H1 (cell line): ENCODE measurements at regions not wholly inside any gene's neighbourhood (a gene's known extent, or its start where the extent isn't known, plus 50 kb on each side); places are given as distances from the start of the nearest gene placed in this dataset.

ENCODE experiments used
- CTCF ChIA-PET: fragments of 300-600 bp; sonication (Branson Sonifier 250); formaldehyde crosslinking; loops from one replicate; lab custom pipeline; 2021; ENCODE audit not compliant: partially characterized antibody; lab: Charles Lee
- POLR2A ChIA-PET: fragments of 300-600 bp; sonication (Branson Sonifier 250); formaldehyde crosslinking; loops from one replicate; lab custom pipeline; 2021; ENCODE audit warnings: inconsistent platforms; ENCODE audit not compliant: partially characterized antibody; lab: Charles Lee
- DNase-seq, 2 experiments: peaks; one replicate each; pipeline versions ENCODE4 v3.0.0 to v3.0.0-alpha.2; 2010 to 2022; ENCODE audit warnings: low spot score in 2 of 2, low read depth in 1 of 2, mixed read lengths in 1 of 2
- FAIRE-seq: peaks from 2 replicates; lab custom pipeline; 2011; peaks lifted over from hg19 to GRCh38; lab: Jason Lieb, UNC
- H2AFZ ChIP-seq: 2 replicates; pipeline ENCODE4 v1.8.1; 2012; ENCODE audit warnings: low read length, inconsistent platforms
- H2AK5ac ChIP-seq: 2 replicates; pipeline ENCODE4 v1.6.1; 2013; ENCODE audit warnings: low read depth, low read length
- H2BK120ac ChIP-seq: replicated peaks from 2 replicates; pipeline ENCODE3; 2013; ENCODE audit warnings: low read depth, low read length, inconsistent platforms
- H2BK12ac ChIP-seq: 2 replicates; pipeline ENCODE4 v1.6.1; 2013; ENCODE audit warnings: low read depth, low read length
- H2BK15ac ChIP-seq: 2 replicates; pipeline ENCODE4 v1.6.1; 2013; ENCODE audit warnings: low read length
- H2BK20ac ChIP-seq: 2 replicates; pipeline ENCODE4 v1.6.1; 2013; ENCODE audit warnings: low read length
- H2BK5ac ChIP-seq: 2 replicates; pipeline ENCODE4 v1.6.1; 2013; ENCODE audit warnings: low read depth, low read length
- H3K14ac ChIP-seq: 2 replicates; pipeline ENCODE4 v1.6.1; 2013; ENCODE audit warnings: inconsistent platforms; ENCODE audit not compliant: insufficient read length
- H3K18ac ChIP-seq: 2 replicates; pipeline ENCODE4 v1.6.1; 2013; ENCODE audit warnings: low read length; ENCODE audit errors: extremely low read depth
- H3K23ac ChIP-seq: 2 replicates; pipeline ENCODE4 v1.6.1; 2013; ENCODE audit warnings: inconsistent platforms; ENCODE audit not compliant: insufficient read length
- H3K23me2 ChIP-seq: 2 replicates; pipeline ENCODE4 v1.6.1; 2013; ENCODE audit warnings: low read depth, low read length
- H3K27ac ChIP-seq: 2 replicates; pipeline ENCODE4 v1.6.1; 2011; ENCODE audit warnings: low read depth, low read length, inconsistent platforms
- H3K27me3 ChIP-seq, 4 experiments: replicated peaks in 1 of 4; 1 replicate in 1 of 4; 2 replicates in 3 of 4; pipeline versions ENCODE4 v1.6.1 to v1.8.1; 2011 to 2013; ENCODE audit warnings: low read length in 3 of 4, mild to moderate bottlenecking in 3 of 4, inconsistent platforms in 2 of 4, mixed read lengths in 2 of 4, moderate library complexity in 1 of 4; ENCODE audit not compliant: control insufficient read depth in 3 of 4, insufficient read depth in 3 of 4; ENCODE audit errors: extremely low read depth in 1 of 4
- H3K36me3 ChIP-seq, 4 experiments: 2 replicates each; pipeline versions ENCODE4 v1.6.1 to v1.8.1; 2011 to 2013; ENCODE audit warnings: mild to moderate bottlenecking in 4 of 4, low read length in 3 of 4, moderate library complexity in 2 of 4, control low read depth in 1 of 4, inconsistent platforms in 1 of 4; ENCODE audit not compliant: insufficient read depth in 4 of 4, control insufficient read depth in 2 of 4
- H3K4ac ChIP-seq: replicated peaks from 2 replicates; pipeline ENCODE3; 2013; ENCODE audit warnings: low read length, low read depth, mixed read lengths, inconsistent platforms; ENCODE audit not compliant: insufficient read length
- H3K4me1 ChIP-seq, 4 experiments: replicated peaks in 1 of 4; 1 replicate in 1 of 4; 2 replicates in 3 of 4; pipeline versions ENCODE4 v1.6.1 to v1.8.1; 2011 to 2013; ENCODE audit warnings: low read length in 3 of 4, inconsistent platforms in 2 of 4, mixed read lengths in 1 of 4; ENCODE audit not compliant: insufficient read depth in 4 of 4, control insufficient read depth in 3 of 4
- H3K4me2 ChIP-seq, 2 experiments: 2 replicates each; pipeline versions ENCODE4 v1.6.1 to v1.8.1; 2011 to 2013; ENCODE audit warnings: low read depth in 2 of 2, low read length in 2 of 2, control low read depth in 1 of 2, inconsistent platforms in 1 of 2, mild to moderate bottlenecking in 1 of 2; ENCODE audit not compliant: insufficient read depth in 1 of 2
- H3K4me3 ChIP-seq, 4 experiments: fragments of 200-600, 300-600 bp in 1 of 4; sonication (generic), shearing (Covaris generic), sonication (Bioruptor Twin) in 1 of 4; 2 replicates each; pipeline versions ENCODE4 v1.5.1 to v1.8.1; 2011 to 2016; ENCODE audit warnings: low read length in 4 of 4, low read depth in 3 of 4, control low read depth in 2 of 4, inconsistent platforms in 2 of 4, mild to moderate bottlenecking in 2 of 4, mixed read lengths in 1 of 4, moderate library complexity in 1 of 4; ENCODE audit not compliant: insufficient read depth in 2 of 4; ENCODE audit errors: extremely low read depth in 1 of 4
- H3K56ac ChIP-seq: replicated peaks from 2 replicates; pipeline ENCODE3; 2013; ENCODE audit warnings: low read depth, mild to moderate bottlenecking, mixed read lengths, low read length, inconsistent platforms; ENCODE audit not compliant: insufficient read length
- H3K79me1 ChIP-seq: 2 replicates; pipeline ENCODE4 v1.6.1; 2013; ENCODE audit warnings: low read depth, low read length, control low read depth
- H3K79me2 ChIP-seq, 2 experiments: 2 replicates each; pipeline versions ENCODE4 v1.6.1 to v1.8.1; 2012 to 2013; ENCODE audit warnings: low read length in 2 of 2, mild to moderate bottlenecking in 2 of 2, inconsistent platforms in 1 of 2; ENCODE audit not compliant: insufficient read depth in 2 of 2, control insufficient read depth in 1 of 2
- H3K9ac ChIP-seq, 4 experiments: replicated peaks in 1 of 4; 1 replicate in 1 of 4; 2 replicates in 3 of 4; pipeline versions ENCODE4 v1.6.1 to v1.8.1; 2011 to 2013; ENCODE audit warnings: low read depth in 3 of 4, low read length in 3 of 4, control low read depth in 2 of 4, mild to moderate bottlenecking in 2 of 4, moderate library complexity in 2 of 4, inconsistent platforms in 1 of 4; ENCODE audit errors: extremely low read depth in 1 of 4
- H3K9me3 ChIP-seq, 2 experiments: 2 replicates each; pipeline versions ENCODE4 v1.6.1 to v1.8.1; 2012 to 2013; ENCODE audit warnings: mild to moderate bottlenecking in 2 of 2, moderate library complexity in 2 of 2, control low read depth in 1 of 2, inconsistent platforms in 1 of 2, low read depth in 1 of 2, low read length in 1 of 2, mixed read lengths in 1 of 2; ENCODE audit not compliant: insufficient read depth in 2 of 2
- H4K20me1 ChIP-seq, 2 experiments: replicated peaks in 1 of 2; 2 replicates each; pipeline versions ENCODE3 to v1.8.1; 2011 to 2013; ENCODE audit warnings: inconsistent platforms in 2 of 2, low read length in 2 of 2, mild to moderate bottlenecking in 1 of 2; ENCODE audit not compliant: insufficient read depth in 2 of 2, control insufficient read depth in 1 of 2
- H4K5ac ChIP-seq: 2 replicates; pipeline ENCODE4 v1.6.1; 2013; ENCODE audit warnings: low read length, low read depth, mixed read lengths, inconsistent platforms; ENCODE audit not compliant: insufficient read length
- H4K8ac ChIP-seq: 2 replicates; pipeline ENCODE4 v1.8.0; 2013; ENCODE audit warnings: mild to moderate bottlenecking, moderate library complexity, low read length, inconsistent platforms; ENCODE audit not compliant: insufficient read depth; ENCODE audit errors: extremely low read depth
- H4K91ac ChIP-seq: replicated peaks from 2 replicates; pipeline ENCODE3; 2013; ENCODE audit warnings: low read length, mixed read lengths, inconsistent platforms; ENCODE audit not compliant: insufficient read length
- CBX5 ChIP-seq: fragments of 300-800, 300-1000 bp; sonication (generic); IDR thresholded peaks from 2 replicates; pipeline ENCODE4 v1.7.1; 2016; ENCODE audit warnings: antibody characterized with exemption, low read length, low read depth
- CREB1 ChIP-seq: IDR thresholded peaks from 2 replicates; pipeline ENCODE4 v1.6.1; 2012; ENCODE audit warnings: inconsistent platforms
- FOSL1 ChIP-seq: IDR thresholded peaks from 2 replicates; pipeline ENCODE4 v1.6.1; 2011; ENCODE audit warnings: mild to moderate bottlenecking, low read depth, low read length, moderate library complexity; ENCODE audit not compliant: insufficient read depth
- GTF2F1 ChIP-seq: IDR thresholded peaks from 2 replicates; pipeline ENCODE4 v1.6.1; 2012; ENCODE audit warnings: low read depth, low read length, improper control_type of control experiment, borderline replicate concordance
- MAFK ChIP-seq: IDR thresholded peaks from 2 replicates; pipeline ENCODE4 v1.6.1; 2012; ENCODE audit warnings: low read depth, mild to moderate bottlenecking, improper control_type of control experiment, low read length
- NRF1 ChIP-seq: IDR thresholded peaks from 2 replicates; pipeline ENCODE4 v1.6.1; 2011; ENCODE audit warnings: mild to moderate bottlenecking, low read depth, low read length, improper control_type of control experiment
- POU5F1 ChIP-seq: IDR thresholded peaks from 2 replicates; pipeline ENCODE4 v1.6.1; 2011; ENCODE audit warnings: low read depth, mild to moderate bottlenecking, low read length, moderate library complexity
- SP4 ChIP-seq: IDR thresholded peaks from 2 replicates; pipeline ENCODE4 v1.6.1; 2012; ENCODE audit warnings: low read length, inconsistent platforms
- WGBS, 2 experiments: shearing (Covaris generic) in 1 of 2; methylation state at CpG; one replicate each; pipeline versions ENCODE4 v1.1.6 to v1.1.7; 2013 to 2015; ENCODE audit warnings: low lambda C conversion rate in 2 of 2, mixed read lengths in 2 of 2, inconsistent platforms in 1 of 2, low coverage in 1 of 2, missing lambda C conversion rate in 1 of 2; ENCODE audit not compliant: insufficient replicate concordance in 2 of 2, insufficient coverage in 1 of 2, insufficient read length in 1 of 2; ENCODE audit errors: extremely low coverage in 1 of 2, missing lambda C conversion rate in 1 of 2; 5-methylcytosine and 5-hydroxymethylcytosine counted together
- TF ChIP-seq, protein P1 (sequence below): IDR thresholded peaks from 2 replicates; pipeline ENCODE4 v1.6.1; 2012; ENCODE audit warnings: low read length, inconsistent platforms
- TF ChIP-seq, protein P2 (sequence below), 3 experiments: IDR thresholded peaks; 1 replicate in 2 of 3; 2 replicates in 1 of 3; pipeline versions ENCODE4 v1.5.1 to v1.6.1; 2011; ENCODE audit warnings: low read length in 3 of 3, mild to moderate bottlenecking in 3 of 3, inconsistent platforms in 2 of 3, low read depth in 1 of 3, moderate library complexity in 1 of 3; ENCODE audit not compliant: insufficient read depth in 1 of 3; ENCODE audit errors: control extremely low read depth in 1 of 3

DNA sequence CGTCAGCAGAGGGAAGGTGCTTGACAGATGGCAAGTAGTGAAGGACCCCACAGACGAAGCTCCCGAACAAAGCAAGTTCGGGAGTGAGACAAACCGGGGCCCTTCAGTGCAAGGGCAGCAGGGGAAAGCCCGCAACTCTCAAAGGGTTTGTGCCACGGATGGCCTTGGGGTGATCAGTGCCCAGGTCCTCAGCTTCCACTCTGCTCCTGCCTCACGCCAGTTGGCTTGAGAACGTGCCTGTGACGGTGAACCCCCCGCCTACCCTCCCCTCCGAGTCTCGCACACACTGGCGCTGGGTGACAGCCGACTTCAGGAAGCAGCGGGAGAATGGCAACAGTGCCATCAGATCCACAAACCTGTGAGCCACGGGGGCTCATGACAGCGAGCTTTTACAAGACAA lies 56.8 kb upstream of the SALL3 start:
- no peak overlapping the region for H2BK15ac ChIP-seq
- no peak overlapping the region for H3K14ac ChIP-seq
- peaks cover 2% of the 10 kb centered on the region; the same call in 1 of the 2 replicates for H3K79me1 ChIP-seq
- H2AFZ ChIP-seq = no peak overlapping the region
- H3K9ac ChIP-seq = no peak overlapping the region
- no peak for DNase-seq
- no peak overlapping the region for H4K8ac ChIP-seq
- H3K27me3 ChIP-seq = no peaks in the 10 kb centered on the region
- no peak overlapping the region for H4K5ac ChIP-seq
- no peak overlapping the region for H3K4me3 ChIP-seq
- no peak overlapping the region for H2BK5ac ChIP-seq
- POLR2A ChIA-PET = no interaction called here
- no peaks in the 10 kb centered on the region for H4K20me1 ChIP-seq
- 88% methylated on average over 18 of the region's 18 CpGs; no CpG with 5 or more reads in 1 of the 2 experiments for WGBS, 2 experiments
- no peak for FAIRE-seq
- no peak overlapping the region for H3K23ac ChIP-seq
- H2AK5ac ChIP-seq = no peak overlapping the region
- H3K27ac ChIP-seq = no peak overlapping the region
- no peak overlapping the region for H3K4me2 ChIP-seq
- CTCF ChIA-PET = interaction anchor here (1.0 kb wide), 1 partner anchor 10 kb away, joined by 3 read pairs; no protein-coding TSS in a partner anchor
- H2BK120ac ChIP-seq = no peak overlapping the region
- H3K23me2 ChIP-seq = peaks cover 2% of the 10 kb centered on the region; the same call in 1 of the 2 replicates
- H4K91ac ChIP-seq = no peak overlapping the region
- no peaks in the 10 kb centered on the region for H3K36me3 ChIP-seq
- H3K4ac ChIP-seq = no peak overlapping the region
- H3K9me3 ChIP-seq = no peaks in the 10 kb centered on the region; a peak in 1 of 4 replicates
- H3K79me2 ChIP-seq = no peaks in the 10 kb centered on the region
- H2BK20ac ChIP-seq = no peak overlapping the region
- peaks cover 0 to 2% (median 0%) of the 10 kb centered on the region in 4 experiments; a peak in 1 of 7 replicates for H3K4me1 ChIP-seq
- TF ChIP-seq SP4 = no peak
- TF ChIP-seq CBX5 = no peak
- TF ChIP-seq CREB1 = no peak
- TF ChIP-seq, protein P1, sequence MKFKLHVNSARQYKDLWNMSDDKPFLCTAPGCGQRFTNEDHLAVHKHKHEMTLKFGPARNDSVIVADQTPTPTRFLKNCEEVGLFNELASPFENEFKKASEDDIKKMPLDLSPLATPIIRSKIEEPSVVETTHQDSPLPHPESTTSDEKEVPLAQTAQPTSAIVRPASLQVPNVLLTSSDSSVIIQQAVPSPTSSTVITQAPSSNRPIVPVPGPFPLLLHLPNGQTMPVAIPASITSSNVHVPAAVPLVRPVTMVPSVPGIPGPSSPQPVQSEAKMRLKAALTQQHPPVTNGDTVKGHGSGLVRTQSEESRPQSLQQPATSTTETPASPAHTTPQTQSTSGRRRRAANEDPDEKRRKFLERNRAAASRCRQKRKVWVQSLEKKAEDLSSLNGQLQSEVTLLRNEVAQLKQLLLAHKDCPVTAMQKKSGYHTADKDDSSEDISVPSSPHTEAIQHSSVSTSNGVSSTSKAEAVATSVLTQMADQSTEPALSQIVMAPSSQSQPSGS = no peak
- TF ChIP-seq FOSL1 = no peak
- TF ChIP-seq, protein P2, sequence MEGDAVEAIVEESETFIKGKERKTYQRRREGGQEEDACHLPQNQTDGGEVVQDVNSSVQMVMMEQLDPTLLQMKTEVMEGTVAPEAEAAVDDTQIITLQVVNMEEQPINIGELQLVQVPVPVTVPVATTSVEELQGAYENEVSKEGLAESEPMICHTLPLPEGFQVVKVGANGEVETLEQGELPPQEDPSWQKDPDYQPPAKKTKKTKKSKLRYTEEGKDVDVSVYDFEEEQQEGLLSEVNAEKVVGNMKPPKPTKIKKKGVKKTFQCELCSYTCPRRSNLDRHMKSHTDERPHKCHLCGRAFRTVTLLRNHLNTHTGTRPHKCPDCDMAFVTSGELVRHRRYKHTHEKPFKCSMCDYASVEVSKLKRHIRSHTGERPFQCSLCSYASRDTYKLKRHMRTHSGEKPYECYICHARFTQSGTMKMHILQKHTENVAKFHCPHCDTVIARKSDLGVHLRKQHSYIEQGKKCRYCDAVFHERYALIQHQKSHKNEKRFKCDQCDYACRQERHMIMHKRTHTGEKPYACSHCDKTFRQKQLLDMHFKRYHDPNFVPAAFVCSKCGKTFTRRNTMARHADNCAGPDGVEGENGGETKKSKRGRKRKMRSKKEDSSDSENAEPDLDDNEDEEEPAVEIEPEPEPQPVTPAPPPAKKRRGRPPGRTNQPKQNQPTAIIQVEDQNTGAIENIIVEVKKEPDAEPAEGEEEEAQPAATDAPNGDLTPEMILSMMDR (IDR thresholded peaks at IDR 0.05; ENCODE audit: control extremely low read depth in 1 of 3, insufficient read depth in 1 of 3, low read depth in 1 of 3, low read length in 3 of 3) = no peak
- no peak for TF ChIP-seq MAFK
- no peak for TF ChIP-seq GTF2F1
- TF ChIP-seq POU5F1 = no peak
- TF ChIP-seq NRF1 = no peak
- no peak overlapping the region for H2BK12ac ChIP-seq
- no peak overlapping the region for H3K56ac ChIP-seq
- H3K18ac ChIP-seq = no peak overlapping the region
